H1 (cell line): ENCODE measurements at regions not wholly inside any gene's neighbourhood (a gene's known extent, or its start where the extent isn't known, plus 50 kb on each side); places are given as distances from the start of the nearest gene placed in this dataset.

Experiments used
- CTCF ChIA-PET: fragments of 300-600 bp; sonication (Branson Sonifier 250); formaldehyde crosslinking; loops from one replicate; lab custom pipeline; 2021; ENCODE audit not compliant: partially characterized antibody; lab: Charles Lee
- POLR2A ChIA-PET: fragments of 300-600 bp; sonication (Branson Sonifier 250); formaldehyde crosslinking; loops from one replicate; lab custom pipeline; 2021; ENCODE audit warnings: inconsistent platforms; ENCODE audit not compliant: partially characterized antibody; lab: Charles Lee
- DNase-seq, 2 experiments: peaks; one replicate each; pipeline versions ENCODE4 v3.0.0 to v3.0.0-alpha.2; 2010 to 2022; ENCODE audit warnings: low spot score in 2 of 2, low read depth in 1 of 2, mixed read lengths in 1 of 2
- FAIRE-seq: peaks from 2 replicates; lab custom pipeline; 2011; peaks lifted over from hg19 to GRCh38; lab: Jason Lieb, UNC
- H2AFZ ChIP-seq: 2 replicates; pipeline ENCODE4 v1.8.1; 2012; ENCODE audit warnings: low read length, inconsistent platforms
- H2AK5ac ChIP-seq: 2 replicates; pipeline ENCODE4 v1.6.1; 2013; ENCODE audit warnings: low read depth, low read length
- H2BK120ac ChIP-seq: replicated peaks from 2 replicates; pipeline ENCODE3; 2013; ENCODE audit warnings: low read depth, low read length, inconsistent platforms
- H2BK12ac ChIP-seq: 2 replicates; pipeline ENCODE4 v1.6.1; 2013; ENCODE audit warnings: low read depth, low read length
- H2BK15ac ChIP-seq: 2 replicates; pipeline ENCODE4 v1.6.1; 2013; ENCODE audit warnings: low read length
- H2BK20ac ChIP-seq: 2 replicates; pipeline ENCODE4 v1.6.1; 2013; ENCODE audit warnings: low read length
- H2BK5ac ChIP-seq: 2 replicates; pipeline ENCODE4 v1.6.1; 2013; ENCODE audit warnings: low read depth, low read length
- H3K14ac ChIP-seq: 2 replicates; pipeline ENCODE4 v1.6.1; 2013; ENCODE audit warnings: inconsistent platforms; ENCODE audit not compliant: insufficient read length
- H3K18ac ChIP-seq: 2 replicates; pipeline ENCODE4 v1.6.1; 2013; ENCODE audit warnings: low read length; ENCODE audit errors: extremely low read depth
- H3K23ac ChIP-seq: 2 replicates; pipeline ENCODE4 v1.6.1; 2013; ENCODE audit warnings: inconsistent platforms; ENCODE audit not compliant: insufficient read length
- H3K23me2 ChIP-seq: 2 replicates; pipeline ENCODE4 v1.6.1; 2013; ENCODE audit warnings: low read depth, low read length
- H3K27ac ChIP-seq: 2 replicates; pipeline ENCODE4 v1.6.1; 2011; ENCODE audit warnings: low read depth, low read length, inconsistent platforms
- H3K27me3 ChIP-seq, 4 experiments: replicated peaks in 1 of 4; 1 replicate in 1 of 4; 2 replicates in 3 of 4; pipeline versions ENCODE4 v1.6.1 to v1.8.1; 2011 to 2013; ENCODE audit warnings: low read length in 3 of 4, mild to moderate bottlenecking in 3 of 4, inconsistent platforms in 2 of 4, mixed read lengths in 2 of 4, moderate library complexity in 1 of 4; ENCODE audit not compliant: control insufficient read depth in 3 of 4, insufficient read depth in 3 of 4; ENCODE audit errors: extremely low read depth in 1 of 4
- H3K36me3 ChIP-seq, 4 experiments: 2 replicates each; pipeline versions ENCODE4 v1.6.1 to v1.8.1; 2011 to 2013; ENCODE audit warnings: mild to moderate bottlenecking in 4 of 4, low read length in 3 of 4, moderate library complexity in 2 of 4, control low read depth in 1 of 4, inconsistent platforms in 1 of 4; ENCODE audit not compliant: insufficient read depth in 4 of 4, control insufficient read depth in 2 of 4
- H3K4ac ChIP-seq: replicated peaks from 2 replicates; pipeline ENCODE3; 2013; ENCODE audit warnings: low read length, low read depth, mixed read lengths, inconsistent platforms; ENCODE audit not compliant: insufficient read length
- H3K4me1 ChIP-seq, 4 experiments: replicated peaks in 1 of 4; 1 replicate in 1 of 4; 2 replicates in 3 of 4; pipeline versions ENCODE4 v1.6.1 to v1.8.1; 2011 to 2013; ENCODE audit warnings: low read length in 3 of 4, inconsistent platforms in 2 of 4, mixed read lengths in 1 of 4; ENCODE audit not compliant: insufficient read depth in 4 of 4, control insufficient read depth in 3 of 4
- H3K4me2 ChIP-seq, 2 experiments: 2 replicates each; pipeline versions ENCODE4 v1.6.1 to v1.8.1; 2011 to 2013; ENCODE audit warnings: low read depth in 2 of 2, low read length in 2 of 2, control low read depth in 1 of 2, inconsistent platforms in 1 of 2, mild to moderate bottlenecking in 1 of 2; ENCODE audit not compliant: insufficient read depth in 1 of 2
- H3K4me3 ChIP-seq, 4 experiments: fragments of 200-600, 300-600 bp in 1 of 4; sonication (generic), shearing (Covaris generic), sonication (Bioruptor Twin) in 1 of 4; 2 replicates each; pipeline versions ENCODE4 v1.5.1 to v1.8.1; 2011 to 2016; ENCODE audit warnings: low read length in 4 of 4, low read depth in 3 of 4, control low read depth in 2 of 4, inconsistent platforms in 2 of 4, mild to moderate bottlenecking in 2 of 4, mixed read lengths in 1 of 4, moderate library complexity in 1 of 4; ENCODE audit not compliant: insufficient read depth in 2 of 4; ENCODE audit errors: extremely low read depth in 1 of 4
- H3K56ac ChIP-seq: replicated peaks from 2 replicates; pipeline ENCODE3; 2013; ENCODE audit warnings: low read depth, mild to moderate bottlenecking, mixed read lengths, low read length, inconsistent platforms; ENCODE audit not compliant: insufficient read length
- H3K79me1 ChIP-seq: 2 replicates; pipeline ENCODE4 v1.6.1; 2013; ENCODE audit warnings: low read depth, low read length, control low read depth
- H3K79me2 ChIP-seq, 2 experiments: 2 replicates each; pipeline versions ENCODE4 v1.6.1 to v1.8.1; 2012 to 2013; ENCODE audit warnings: low read length in 2 of 2, mild to moderate bottlenecking in 2 of 2, inconsistent platforms in 1 of 2; ENCODE audit not compliant: insufficient read depth in 2 of 2, control insufficient read depth in 1 of 2
- H3K9ac ChIP-seq, 4 experiments: replicated peaks in 1 of 4; 1 replicate in 1 of 4; 2 replicates in 3 of 4; pipeline versions ENCODE4 v1.6.1 to v1.8.1; 2011 to 2013; ENCODE audit warnings: low read depth in 3 of 4, low read length in 3 of 4, control low read depth in 2 of 4, mild to moderate bottlenecking in 2 of 4, moderate library complexity in 2 of 4, inconsistent platforms in 1 of 4; ENCODE audit errors: extremely low read depth in 1 of 4
- H3K9me3 ChIP-seq, 2 experiments: 2 replicates each; pipeline versions ENCODE4 v1.6.1 to v1.8.1; 2012 to 2013; ENCODE audit warnings: mild to moderate bottlenecking in 2 of 2, moderate library complexity in 2 of 2, control low read depth in 1 of 2, inconsistent platforms in 1 of 2, low read depth in 1 of 2, low read length in 1 of 2, mixed read lengths in 1 of 2; ENCODE audit not compliant: insufficient read depth in 2 of 2
- H4K20me1 ChIP-seq, 2 experiments: replicated peaks in 1 of 2; 2 replicates each; pipeline versions ENCODE3 to v1.8.1; 2011 to 2013; ENCODE audit warnings: inconsistent platforms in 2 of 2, low read length in 2 of 2, mild to moderate bottlenecking in 1 of 2; ENCODE audit not compliant: insufficient read depth in 2 of 2, control insufficient read depth in 1 of 2
- H4K5ac ChIP-seq: 2 replicates; pipeline ENCODE4 v1.6.1; 2013; ENCODE audit warnings: low read length, low read depth, mixed read lengths, inconsistent platforms; ENCODE audit not compliant: insufficient read length
- H4K8ac ChIP-seq: 2 replicates; pipeline ENCODE4 v1.8.0; 2013; ENCODE audit warnings: mild to moderate bottlenecking, moderate library complexity, low read length, inconsistent platforms; ENCODE audit not compliant: insufficient read depth; ENCODE audit errors: extremely low read depth
- H4K91ac ChIP-seq: replicated peaks from 2 replicates; pipeline ENCODE3; 2013; ENCODE audit warnings: low read length, mixed read lengths, inconsistent platforms; ENCODE audit not compliant: insufficient read length
- BCL11A ChIP-seq, 2 experiments: IDR thresholded peaks; one replicate each; pipeline ENCODE4 v1.6.1; 2011; ENCODE audit warnings: low read depth in 2 of 2, low read length in 2 of 2, mild to moderate bottlenecking in 2 of 2
- CHD1 ChIP-seq: IDR thresholded peaks from 2 replicates; pipeline ENCODE4 v1.6.1; 2012; ENCODE audit warnings: low read depth, low read length, improper control_type of control experiment
- CHD2 ChIP-seq: IDR thresholded peaks from 2 replicates; pipeline ENCODE4 v1.6.1; 2012; ENCODE audit warnings: low read length, improper control_type of control experiment
- JUND ChIP-seq: IDR thresholded peaks from 2 replicates; pipeline ENCODE4 v1.6.1; 2011; ENCODE audit warnings: mild to moderate bottlenecking, improper control_type of control experiment, low read length
- KDM1A ChIP-seq: fragments of 200-600, 300-600 bp; sonication (generic); IDR thresholded peaks from 2 replicates; pipeline ENCODE4 v1.7.1; 2016; ENCODE audit warnings: mild to moderate bottlenecking, low read length, borderline replicate concordance
- MAX ChIP-seq: IDR thresholded peaks from 2 replicates; pipeline ENCODE4 v1.6.1; 2012; ENCODE audit warnings: inconsistent platforms
- NANOG ChIP-seq: IDR thresholded peaks from 2 replicates; pipeline ENCODE4 v1.6.1; 2011; ENCODE audit warnings: low read length, low read depth, mild to moderate bottlenecking, inconsistent platforms; ENCODE audit not compliant: insufficient read depth, poor library complexity, severe bottlenecking
- POLR2AphosphoS5 ChIP-seq: IDR thresholded peaks from 2 replicates; pipeline ENCODE4 v1.6.1; 2011; ENCODE audit warnings: low read depth, low read length
- RAD21 ChIP-seq, 2 experiments: IDR thresholded peaks in 1 of 2; conservative IDR thresholded peaks in 1 of 2; 2 replicates each; pipeline ENCODE4 v1.6.1; 2011; ENCODE audit warnings: low read depth in 2 of 2, low read length in 2 of 2, improper control_type of control experiment in 1 of 2, inconsistent platforms in 1 of 2, mild to moderate bottlenecking in 1 of 2, moderate library complexity in 1 of 2
- RBBP5 ChIP-seq: IDR thresholded peaks from 2 replicates; pipeline ENCODE4 v1.7.1; 2012; ENCODE audit warnings: low read depth, mild to moderate bottlenecking, inconsistent platforms, low read length, moderate library complexity, borderline replicate concordance
- RFX5 ChIP-seq: IDR thresholded peaks from 2 replicates; pipeline ENCODE4 v1.6.1; 2011; ENCODE audit warnings: low read depth, low read length, improper control_type of control experiment, borderline replicate concordance
- RNF2 ChIP-seq: fragments of 200-900, 300-1000 bp; sonication (generic); IDR thresholded peaks from 2 replicates; pipeline ENCODE4 v1.7.1; 2016; ENCODE audit warnings: borderline replicate concordance, low read depth, mild to moderate bottlenecking, antibody characterized with exemption, low read length; ENCODE audit not compliant: poor library complexity, severe bottlenecking; ENCODE audit errors: missing control alignments
- SIN3A ChIP-seq, 2 experiments: IDR thresholded peaks in 1 of 2; conservative IDR thresholded peaks in 1 of 2; 2 replicates each; pipeline ENCODE4 v1.6.1; 2011 to 2012; ENCODE audit warnings: low read length in 2 of 2, improper control_type of control experiment in 1 of 2, low read depth in 1 of 2, mild to moderate bottlenecking in 1 of 2
- TAF1 ChIP-seq: IDR thresholded peaks from 2 replicates; pipeline ENCODE4 v1.6.1; 2011; ENCODE audit warnings: mild to moderate bottlenecking, low read depth, low read length
- WGBS, 2 experiments: shearing (Covaris generic) in 1 of 2; methylation state at CpG; one replicate each; pipeline versions ENCODE4 v1.1.6 to v1.1.7; 2013 to 2015; ENCODE audit warnings: low lambda C conversion rate in 2 of 2, mixed read lengths in 2 of 2, inconsistent platforms in 1 of 2, low coverage in 1 of 2, missing lambda C conversion rate in 1 of 2; ENCODE audit not compliant: insufficient replicate concordance in 2 of 2, insufficient coverage in 1 of 2, insufficient read length in 1 of 2; ENCODE audit errors: extremely low coverage in 1 of 2, missing lambda C conversion rate in 1 of 2; 5-methylcytosine and 5-hydroxymethylcytosine counted together

- H2BK15ac ChIP-seq = no peak overlapping the region
- DNase-seq (no peak), FAIRE-seq (no peak)
- no peak overlapping the region for H3K14ac ChIP-seq
- ChIA-PET POLR2A (no interaction called here), CTCF (no interaction called here)
- no peak overlapping the region for H3K4me3 ChIP-seq
- no peak overlapping the region for H3K9ac ChIP-seq
- no peaks in the 10 kb centered on the region for H3K79me1 ChIP-seq
- H2AK5ac ChIP-seq = no peak overlapping the region
- H3K23me2 ChIP-seq = no peaks in the 10 kb centered on the region
- H3K56ac ChIP-seq = no peak overlapping the region
- H4K91ac ChIP-seq = no peak overlapping the region
- no peaks in the 10 kb centered on the region for H3K27me3 ChIP-seq
- no peak overlapping the region for H3K18ac ChIP-seq
- H3K27ac ChIP-seq = no peak overlapping the region
- WGBS, 2 experiments = 91% methylated on average over 3 of the region's 3 CpGs; no CpG with 5 or more reads in 1 of the 2 experiments
- H4K8ac ChIP-seq = no peak overlapping the region
- H3K4me2 ChIP-seq = no peak overlapping the region
- H4K20me1 ChIP-seq = no peaks in the 10 kb centered on the region
- H3K23ac ChIP-seq = no peak overlapping the region
- H3K9me3 ChIP-seq = no peaks in the 10 kb centered on the region
- no peak overlapping the region for H2AFZ ChIP-seq
- H2BK120ac ChIP-seq = no peak overlapping the region
- no peak overlapping the region for H2BK5ac ChIP-seq
- H3K79me2 ChIP-seq = no peaks in the 10 kb centered on the region
- no peak overlapping the region for H4K5ac ChIP-seq
- H2BK20ac ChIP-seq = no peak overlapping the region
- no peaks in the 10 kb centered on the region for H3K36me3 ChIP-seq
- H3K4ac ChIP-seq = no peak overlapping the region
- H3K4me1 ChIP-seq = peaks cover 0 to 10% (median 3%) of the 10 kb centered on the region in 4 experiments; a peak in 4 of 7 replicates
- no peak overlapping the region for H2BK12ac ChIP-seq
- no peak for TF ChIP-seq NANOG
- TF ChIP-seq JUND = no peak
- no peak for TF ChIP-seq SIN3A (conservative IDR thresholded peaks at IDR 0.05 in 1 of 2, IDR thresholded peaks at IDR 0.05 in 1 of 2; ENCODE audit: low read depth in 1 of 2, low read length in 2 of 2)
- TF ChIP-seq BCL11A (IDR thresholded peaks at IDR 0.05; ENCODE audit: low read depth in 2 of 2, low read length in 2 of 2) = no peak
- TF ChIP-seq RNF2 = no peak
- no peak for TF ChIP-seq CHD1
- no peak for TF ChIP-seq CHD2
- TF ChIP-seq KDM1A = no peak
- TF ChIP-seq RBBP5 = no peak
- TF ChIP-seq RAD21 (IDR thresholded peaks at IDR 0.05 in 1 of 2, conservative IDR thresholded peaks at IDR 0.05 in 1 of 2; ENCODE audit: low read depth in 2 of 2, low read length in 2 of 2) = no peak
- no peak for TF ChIP-seq TAF1
- TF ChIP-seq MAX = no peak
- no peak for TF ChIP-seq POLR2AphosphoS5
- TF ChIP-seq RFX5 = no peak
Observed at GRCh38 chr15:36401586-36401966, 177.8 kb upstream of the CDIN1 start.
